ENCODE measurements at regions not wholly inside any gene's neighbourhood (a gene's known extent, or its start where the extent isn't known, plus 50 kb on each side); places are given as distances from the start of the nearest gene placed in this dataset.
A peak's percentile ranks its signal among the peaks of the same experiment; 100 is the strongest.
"Not testable (repeated sequence)": the region's sequence is repeated elsewhere in the genome, so short reads cannot be mapped to it uniquely, and the experiment has no call there.

GRCh38 chr13:44051405-44051804, 171.7 kb downstream of the LACC1 start:
- Histone ChIP-seq H3K27me3 (ENCODE audit: control insufficient read depth in 2 of 2, insufficient read depth in 2 of 2, low read length in 2 of 2) (no peaks in the 10 kb centered on the region), H3K9me3 (ENCODE audit: control insufficient read depth in 2 of 2, low read length in 2 of 2) (no peaks in the 10 kb centered on the region), H3K9ac (ENCODE audit: low read depth in 1 of 2, low read length in 2 of 2) (no peak overlapping the region), H3K4me1 (ENCODE audit: control insufficient read depth in 2 of 2, insufficient read depth in 2 of 2, low read length in 2 of 2) (peaks cover 0 to 11% of the 10 kb centered on the region in 2 donors), H3K4me3 (ENCODE audit: low read length in 2 of 2) (no peak overlapping the region), H3K36me3 (ENCODE audit: control insufficient read depth in 2 of 2, insufficient read depth in 2 of 2, low read length in 2 of 2) (no peaks in the 10 kb centered on the region), H3K27ac (ENCODE audit: low read depth in 2 of 2, low read length in 2 of 2) (peak overlapping the region in 1 of 2 donors; percentile 46)

- Histone ChIP-seq H3K27ac (ENCODE audit: low read depth in 2 of 2, low read length in 2 of 2) (peak overlapping the region in 1 of 2 donors; percentile 27), H3K9ac (ENCODE audit: low read depth in 1 of 2, low read length in 2 of 2) (no peak overlapping the region), H3K36me3 (ENCODE audit: control insufficient read depth in 2 of 2, insufficient read depth in 2 of 2, low read length in 2 of 2) (no peaks in the 10 kb centered on the region), H3K27me3 (ENCODE audit: control insufficient read depth in 2 of 2, insufficient read depth in 2 of 2, low read length in 2 of 2) (no peaks in the 10 kb centered on the region), H3K9me3 (ENCODE audit: control insufficient read depth in 2 of 2, low read length in 2 of 2) (no peaks in the 10 kb centered on the region), H3K4me1 (ENCODE audit: control insufficient read depth in 2 of 2, insufficient read depth in 2 of 2, low read length in 2 of 2) (peaks cover 0 to 11% of the 10 kb centered on the region in 2 donors), H3K4me3 (ENCODE audit: low read length in 2 of 2) (no peak overlapping the region)
These were observed 172.4 kb downstream of the LACC1 start for GRCh38 chr13:44051918-44052675.

GRCh38 chr13:44052780-44053184, 173.1 kb downstream of the LACC1 start:
- no peak overlapping the region for H3K9ac ChIP-seq (ENCODE audit: low read depth in 1 of 2, low read length in 2 of 2)
- peaks cover 0 to 11% of the 10 kb centered on the region in 2 donors for H3K4me1 ChIP-seq (ENCODE audit: control insufficient read depth in 2 of 2, insufficient read depth in 2 of 2, low read length in 2 of 2)
- no peaks in the 10 kb centered on the region for H3K36me3 ChIP-seq (ENCODE audit: control insufficient read depth in 2 of 2, insufficient read depth in 2 of 2, low read length in 2 of 2)
- no peaks in the 10 kb centered on the region for H3K9me3 ChIP-seq (ENCODE audit: control insufficient read depth in 2 of 2, low read length in 2 of 2)
- no peak overlapping the region for H3K4me3 ChIP-seq (ENCODE audit: low read length in 2 of 2)
- no peak overlapping the region for H3K27ac ChIP-seq (ENCODE audit: low read depth in 2 of 2, low read length in 2 of 2)
- H3K27me3 ChIP-seq (ENCODE audit: control insufficient read depth in 2 of 2, insufficient read depth in 2 of 2, low read length in 2 of 2), result no peaks in the 10 kb centered on the region

GRCh38 chr13:44053208-44053607, 173.5 kb downstream of the LACC1 start:
- no peaks in the 10 kb centered on the region for H3K36me3 ChIP-seq (ENCODE audit: control insufficient read depth in 2 of 2, insufficient read depth in 2 of 2, low read length in 2 of 2)
- no peak overlapping the region for H3K27ac ChIP-seq (ENCODE audit: low read depth in 2 of 2, low read length in 2 of 2)
- no peaks in the 10 kb centered on the region for H3K9me3 ChIP-seq (ENCODE audit: control insufficient read depth in 2 of 2, low read length in 2 of 2)
- no peak overlapping the region for H3K9ac ChIP-seq (ENCODE audit: low read depth in 1 of 2, low read length in 2 of 2)
- peaks cover 0 to 11% of the 10 kb centered on the region in 2 donors for H3K4me1 ChIP-seq (ENCODE audit: control insufficient read depth in 2 of 2, insufficient read depth in 2 of 2, low read length in 2 of 2)
- no peaks in the 10 kb centered on the region for H3K27me3 ChIP-seq (ENCODE audit: control insufficient read depth in 2 of 2, insufficient read depth in 2 of 2, low read length in 2 of 2)
- H3K4me3 ChIP-seq (ENCODE audit: low read length in 2 of 2), result no peak overlapping the region

GRCh38 chr13:44054525-44054924, 174.8 kb downstream of the LACC1 start:
- Histone ChIP-seq H3K4me3 (ENCODE audit: low read length in 2 of 2) (no peak overlapping the region), H3K4me1 (ENCODE audit: control insufficient read depth in 2 of 2, insufficient read depth in 2 of 2, low read length in 2 of 2) (peaks cover 0 to 11% of the 10 kb centered on the region in 2 donors), H3K27me3 (ENCODE audit: control insufficient read depth in 2 of 2, insufficient read depth in 2 of 2, low read length in 2 of 2) (no peaks in the 10 kb centered on the region), H3K9ac (ENCODE audit: low read depth in 1 of 2, low read length in 2 of 2) (no peak overlapping the region), H3K36me3 (ENCODE audit: control insufficient read depth in 2 of 2, insufficient read depth in 2 of 2, low read length in 2 of 2) (no peaks in the 10 kb centered on the region), H3K9me3 (ENCODE audit: control insufficient read depth in 2 of 2, low read length in 2 of 2) (no peaks in the 10 kb centered on the region), H3K27ac (ENCODE audit: low read depth in 2 of 2, low read length in 2 of 2) (no peak overlapping the region)

- peaks cover 0 to 11% of the 10 kb centered on the region in 2 donors for H3K4me1 ChIP-seq (ENCODE audit: control insufficient read depth in 2 of 2, insufficient read depth in 2 of 2, low read length in 2 of 2)
- not testable (repeated sequence) for H3K27ac ChIP-seq (ENCODE audit: low read depth in 2 of 2, low read length in 2 of 2); H3K27me3 ChIP-seq (ENCODE audit: control insufficient read depth in 2 of 2, insufficient read depth in 2 of 2, low read length in 2 of 2); H3K9me3 ChIP-seq (ENCODE audit: control insufficient read depth in 2 of 2, low read length in 2 of 2); H3K4me3 ChIP-seq (ENCODE audit: low read length in 2 of 2); H3K36me3 ChIP-seq (ENCODE audit: control insufficient read depth in 2 of 2, insufficient read depth in 2 of 2, low read length in 2 of 2); H3K9ac ChIP-seq (ENCODE audit: low read depth in 1 of 2, low read length in 2 of 2)
These were observed 176.0 kb downstream of the LACC1 start for GRCh38 chr13:44055681-44056080.

- no peaks in the 10 kb centered on the region for H3K4me1 ChIP-seq (ENCODE audit: control insufficient read depth in 2 of 2, insufficient read depth in 2 of 2, low read length in 2 of 2)
- H3K27me3 ChIP-seq (ENCODE audit: control insufficient read depth in 2 of 2, insufficient read depth in 2 of 2, low read length in 2 of 2), result no peaks in the 10 kb centered on the region
- H3K9ac ChIP-seq (ENCODE audit: low read depth in 1 of 2, low read length in 2 of 2), result no peak overlapping the region
- H3K36me3 ChIP-seq (ENCODE audit: control insufficient read depth in 2 of 2, insufficient read depth in 2 of 2, low read length in 2 of 2), result no peaks in the 10 kb centered on the region
- H3K9me3 ChIP-seq (ENCODE audit: control insufficient read depth in 2 of 2, low read length in 2 of 2), result no peaks in the 10 kb centered on the region
- no peak overlapping the region for H3K4me3 ChIP-seq (ENCODE audit: low read length in 2 of 2)
- no peak overlapping the region for H3K27ac ChIP-seq (ENCODE audit: low read depth in 2 of 2, low read length in 2 of 2)
These were observed 178.4 kb downstream of the LACC1 start for GRCh38 chr13:44058067-44058466.

GRCh38 chr13:44058624-44059215, 179.0 kb downstream of the LACC1 start:
- H3K36me3 ChIP-seq (ENCODE audit: control insufficient read depth in 2 of 2, insufficient read depth in 2 of 2, low read length in 2 of 2), result no peaks in the 10 kb centered on the region
- no peak overlapping the region for H3K9ac ChIP-seq (ENCODE audit: low read depth in 1 of 2, low read length in 2 of 2)
- H3K27me3 ChIP-seq (ENCODE audit: control insufficient read depth in 2 of 2, insufficient read depth in 2 of 2, low read length in 2 of 2), result no peaks in the 10 kb centered on the region
- H3K9me3 ChIP-seq (ENCODE audit: control insufficient read depth in 2 of 2, low read length in 2 of 2), result no peaks in the 10 kb centered on the region
- H3K27ac ChIP-seq (ENCODE audit: low read depth in 2 of 2, low read length in 2 of 2), result no peak overlapping the region
- peaks cover 0 to under 1% of the 10 kb centered on the region in 2 donors for H3K4me1 ChIP-seq (ENCODE audit: control insufficient read depth in 2 of 2, insufficient read depth in 2 of 2, low read length in 2 of 2)
- H3K4me3 ChIP-seq (ENCODE audit: low read length in 2 of 2), result no peak overlapping the region

GRCh38 chr13:44061876-44062275, 182.2 kb downstream of the LACC1 start:
- no peak overlapping the region for H3K4me3 ChIP-seq (ENCODE audit: low read length in 2 of 2)
- no peak overlapping the region for H3K9ac ChIP-seq (ENCODE audit: low read depth in 1 of 2, low read length in 2 of 2)
- H3K9me3 ChIP-seq (ENCODE audit: control insufficient read depth in 2 of 2, low read length in 2 of 2), result no peaks in the 10 kb centered on the region
- H3K36me3 ChIP-seq (ENCODE audit: control insufficient read depth in 2 of 2, insufficient read depth in 2 of 2, low read length in 2 of 2), result no peaks in the 10 kb centered on the region
- H3K27ac ChIP-seq (ENCODE audit: low read depth in 2 of 2, low read length in 2 of 2), result no peak overlapping the region
- peaks cover 0 to 10% of the 10 kb centered on the region in 2 donors for H3K4me1 ChIP-seq (ENCODE audit: control insufficient read depth in 2 of 2, insufficient read depth in 2 of 2, low read length in 2 of 2)
- no peaks in the 10 kb centered on the region for H3K27me3 ChIP-seq (ENCODE audit: control insufficient read depth in 2 of 2, insufficient read depth in 2 of 2, low read length in 2 of 2)

- Histone ChIP-seq H3K27ac (ENCODE audit: low read depth in 2 of 2, low read length in 2 of 2) (no peak overlapping the region), H3K9ac (ENCODE audit: low read depth in 1 of 2, low read length in 2 of 2) (no peak overlapping the region), H3K36me3 (ENCODE audit: control insufficient read depth in 2 of 2, insufficient read depth in 2 of 2, low read length in 2 of 2) (no peaks in the 10 kb centered on the region), H3K9me3 (ENCODE audit: control insufficient read depth in 2 of 2, low read length in 2 of 2) (no peaks in the 10 kb centered on the region), H3K27me3 (ENCODE audit: control insufficient read depth in 2 of 2, insufficient read depth in 2 of 2, low read length in 2 of 2) (no peaks in the 10 kb centered on the region), H3K4me1 (ENCODE audit: control insufficient read depth in 2 of 2, insufficient read depth in 2 of 2, low read length in 2 of 2) (peaks cover 0 to 10% of the 10 kb centered on the region in 2 donors), H3K4me3 (ENCODE audit: low read length in 2 of 2) (no peak overlapping the region)
These were observed 183.8 kb downstream of the LACC1 start for GRCh38 chr13:44063467-44063866.
